Osteoblast (primary cell): ENCODE measurements at regions not wholly inside any gene's neighbourhood (a gene's known extent, or its start where the extent isn't known, plus 50 kb on each side); places are given as distances from the start of the nearest gene placed in this dataset.

Experiments used
- DNase-seq: peaks from one replicate; pipeline ENCODE4 v3.0.0; 2011; ENCODE audit warnings: low spot score, mixed read lengths; ENCODE audit not compliant: insufficient read length; ENCODE audit errors: missing footprints
- H2AFZ ChIP-seq: 2 replicates; pipeline ENCODE4 v1.6.0; 2011; ENCODE audit warnings: mild to moderate bottlenecking, low read length
- H3K27ac ChIP-seq: 2 replicates; pipeline ENCODE4 v1.5.1; 2011; ENCODE audit warnings: mild to moderate bottlenecking, low read depth, low read length, moderate library complexity
- H3K27me3 ChIP-seq: 2 replicates; pipeline ENCODE4 v1.6.0; 2012; ENCODE audit warnings: mild to moderate bottlenecking, control low read depth, inconsistent platforms, low read length, moderate library complexity; ENCODE audit not compliant: insufficient read depth
- H3K36me3 ChIP-seq: 2 replicates; pipeline ENCODE4 v1.5.1; 2011; ENCODE audit warnings: mild to moderate bottlenecking, low read length, control low read depth, moderate library complexity; ENCODE audit not compliant: insufficient read depth
- H3K4me1 ChIP-seq: 2 replicates; pipeline ENCODE4 v1.5.1; 2011; ENCODE audit warnings: mild to moderate bottlenecking, low read length, control low read depth, moderate library complexity; ENCODE audit not compliant: insufficient read depth
- H3K4me2 ChIP-seq: 2 replicates; pipeline ENCODE4 v1.6.0; 2011; ENCODE audit warnings: mild to moderate bottlenecking, low read length; ENCODE audit not compliant: insufficient read depth
- H3K4me3 ChIP-seq: fragments of 200-600 bp; sonication (generic); 3 replicates; pipeline ENCODE4 v1.5.1; 2012; ENCODE audit warnings: mild to moderate bottlenecking, low read length, inconsistent platforms; ENCODE audit not compliant: insufficient read depth
- H3K79me2 ChIP-seq: 2 replicates; pipeline ENCODE4 v1.6.0; 2012; ENCODE audit warnings: mild to moderate bottlenecking, low read length, control low read depth, inconsistent platforms; ENCODE audit not compliant: insufficient read depth
- H3K9me3 ChIP-seq: 2 replicates; pipeline ENCODE4 v1.5.1; 2011; ENCODE audit warnings: low read depth, low read length, control low read depth
- H4K20me1 ChIP-seq: 2 replicates; pipeline ENCODE4 v1.6.0; 2012; ENCODE audit warnings: mild to moderate bottlenecking, low read length, control low read depth; ENCODE audit not compliant: insufficient read depth
- TF ChIP-seq, protein P1 (sequence below): IDR thresholded peaks from 2 replicates; pipeline ENCODE4 v1.5.1; 2011; ENCODE audit warnings: mild to moderate bottlenecking, low read depth, low read length, moderate library complexity; ENCODE audit errors: extremely low read depth

DNA sequence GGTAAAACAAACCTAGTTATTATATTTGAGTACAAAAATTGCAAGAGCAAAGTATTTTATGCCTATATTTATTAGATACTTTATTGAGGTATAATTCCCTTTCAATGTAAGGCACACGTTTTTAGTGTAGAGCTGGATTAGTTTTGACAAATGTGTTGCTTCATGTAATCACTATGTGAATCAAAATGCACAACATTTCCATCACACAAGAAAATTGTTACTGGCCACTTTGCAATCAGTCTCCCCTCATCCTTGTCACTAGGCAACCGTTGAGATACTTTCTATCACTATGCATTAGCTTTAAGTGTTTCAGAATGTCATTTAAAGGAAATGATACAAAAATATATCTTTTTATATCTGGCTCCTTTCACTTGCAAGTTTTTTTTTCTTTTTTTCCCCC is 531.0 kb downstream of the CCER1 start:
- Histone ChIP-seq H3K27ac (no peak overlapping the region), H3K36me3 (no peaks in the 10 kb centered on the region), H3K4me1 (no peaks in the 10 kb centered on the region), H3K4me2 (no peak overlapping the region), H3K27me3 (no peaks in the 10 kb centered on the region), H3K4me3 (no peak overlapping the region), H2AFZ (no peak overlapping the region), H4K20me1 (no peaks in the 10 kb centered on the region), H3K9me3 (no peaks in the 10 kb centered on the region), H3K79me2 (no peaks in the 10 kb centered on the region)
- TF ChIP-seq, protein P1, sequence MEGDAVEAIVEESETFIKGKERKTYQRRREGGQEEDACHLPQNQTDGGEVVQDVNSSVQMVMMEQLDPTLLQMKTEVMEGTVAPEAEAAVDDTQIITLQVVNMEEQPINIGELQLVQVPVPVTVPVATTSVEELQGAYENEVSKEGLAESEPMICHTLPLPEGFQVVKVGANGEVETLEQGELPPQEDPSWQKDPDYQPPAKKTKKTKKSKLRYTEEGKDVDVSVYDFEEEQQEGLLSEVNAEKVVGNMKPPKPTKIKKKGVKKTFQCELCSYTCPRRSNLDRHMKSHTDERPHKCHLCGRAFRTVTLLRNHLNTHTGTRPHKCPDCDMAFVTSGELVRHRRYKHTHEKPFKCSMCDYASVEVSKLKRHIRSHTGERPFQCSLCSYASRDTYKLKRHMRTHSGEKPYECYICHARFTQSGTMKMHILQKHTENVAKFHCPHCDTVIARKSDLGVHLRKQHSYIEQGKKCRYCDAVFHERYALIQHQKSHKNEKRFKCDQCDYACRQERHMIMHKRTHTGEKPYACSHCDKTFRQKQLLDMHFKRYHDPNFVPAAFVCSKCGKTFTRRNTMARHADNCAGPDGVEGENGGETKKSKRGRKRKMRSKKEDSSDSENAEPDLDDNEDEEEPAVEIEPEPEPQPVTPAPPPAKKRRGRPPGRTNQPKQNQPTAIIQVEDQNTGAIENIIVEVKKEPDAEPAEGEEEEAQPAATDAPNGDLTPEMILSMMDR: no peak
- DNase-seq: no peak

DNA sequence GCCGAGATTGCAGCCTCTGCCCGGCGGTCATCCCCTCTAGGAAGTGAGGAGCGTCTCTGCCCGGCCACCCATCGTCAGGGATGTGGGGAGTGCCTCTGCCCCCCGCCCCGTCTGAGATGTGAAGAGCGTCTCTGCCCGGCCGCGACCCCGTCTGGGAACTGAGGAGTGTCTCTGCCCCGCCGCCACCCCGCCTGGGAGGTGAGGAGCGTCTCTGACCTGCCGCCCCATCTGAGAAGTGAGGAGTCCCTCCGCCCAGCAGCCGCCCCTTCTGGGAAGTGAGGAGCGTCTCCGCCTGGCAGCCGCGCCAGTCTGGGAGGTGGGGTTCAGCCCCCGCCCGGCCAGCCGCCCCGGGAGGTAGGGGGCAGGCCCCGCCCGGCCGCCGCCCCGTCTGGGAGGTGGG is 544.0 kb downstream of the CCER1 start:
- Histone ChIP-seq H2AFZ (no peak overlapping the region), H3K4me3 (no peak overlapping the region), H3K36me3 (no peaks in the 10 kb centered on the region), H3K27me3 (no peaks in the 10 kb centered on the region), H3K4me1 (no peaks in the 10 kb centered on the region), H4K20me1 (no peaks in the 10 kb centered on the region), H3K4me2 (no peak overlapping the region), H3K9me3 (no peaks in the 10 kb centered on the region), H3K27ac (no peak overlapping the region), H3K79me2 (no peaks in the 10 kb centered on the region)
- TF ChIP-seq, protein P1: no peak
- DNase-seq: no peak

DNA sequence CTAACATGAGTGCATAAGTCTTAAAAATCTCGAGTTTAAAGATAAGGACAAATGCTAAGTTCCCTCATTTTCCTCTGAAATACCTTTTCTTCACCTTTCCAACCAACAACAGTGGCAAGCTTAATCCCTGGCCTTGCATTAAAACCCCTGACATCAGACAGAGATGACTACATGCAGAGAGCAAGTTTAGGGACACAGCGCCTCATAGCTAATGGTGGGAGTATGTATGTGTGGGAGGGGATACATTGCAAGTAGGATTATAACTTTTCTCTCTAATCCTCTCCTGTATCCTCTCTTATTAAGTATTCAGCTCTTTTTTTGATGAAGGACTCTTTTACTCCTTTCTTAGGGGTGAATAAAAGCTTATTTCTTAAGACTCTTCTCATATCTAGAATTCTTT is 547.1 kb downstream of the CCER1 start:
- DNase-seq: no peak
- Histone ChIP-seq H4K20me1 (no peaks in the 10 kb centered on the region), H3K79me2 (no peaks in the 10 kb centered on the region), H2AFZ (no peak overlapping the region), H3K27me3 (no peaks in the 10 kb centered on the region), H3K27ac (no peak overlapping the region), H3K4me1 (no peaks in the 10 kb centered on the region), H3K4me2 (no peak overlapping the region), H3K4me3 (no peak overlapping the region), H3K36me3 (no peaks in the 10 kb centered on the region), H3K9me3 (no peaks in the 10 kb centered on the region)
- TF ChIP-seq, protein P1: no peak

DNA sequence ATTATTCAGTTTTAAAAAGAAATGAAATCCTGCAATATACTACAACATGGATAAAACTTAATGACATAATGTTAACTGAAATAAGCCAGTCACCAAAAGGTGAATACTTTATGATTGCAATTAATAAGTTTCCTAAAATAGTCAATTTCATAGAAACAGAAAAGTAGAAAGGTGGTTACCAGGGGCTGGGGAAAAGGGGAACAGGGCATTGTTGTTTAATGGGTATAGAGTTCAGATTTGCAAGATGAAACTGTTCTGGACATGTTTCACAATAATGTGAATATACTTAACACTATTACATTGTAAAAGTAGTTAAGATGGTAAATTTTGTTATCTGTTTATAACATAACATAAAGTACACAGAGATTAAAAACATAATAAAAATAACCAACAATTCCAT is 550.9 kb downstream of the CCER1 start:
- H3K36me3 ChIP-seq: no peaks in the 10 kb centered on the region
- TF ChIP-seq, protein P1: no peak
- no peaks in the 10 kb centered on the region for H4K20me1 ChIP-seq

More for the DNA sequence above, 550.9 kb downstream of the CCER1 start:
- H3K9me3 ChIP-seq: no peaks in the 10 kb centered on the region
- H3K27ac ChIP-seq: no peak overlapping the region
- H3K79me2 ChIP-seq: no peaks in the 10 kb centered on the region
- no peak for DNase-seq
- no peaks in the 10 kb centered on the region for H3K27me3 ChIP-seq
- no peak overlapping the region for H3K4me3 ChIP-seq
- H2AFZ ChIP-seq: no peak overlapping the region
- H3K4me2 ChIP-seq: no peak overlapping the region
- H3K4me1 ChIP-seq: no peaks in the 10 kb centered on the region
